H9 (cell line): ENCODE measurements at regions not wholly inside any gene's neighbourhood (a gene's known extent, or its start where the extent isn't known, plus 50 kb on each side); places are given as distances from the start of the nearest gene placed in this dataset.
A peak's percentile ranks its signal among the peaks of the same experiment; 100 is the strongest.

ENCODE experiments used
- DNase-seq: peaks from one replicate; pipeline ENCODE4 v3.0.0-alpha.2; 2017
- H2AFZ ChIP-seq: one replicate; pipeline ENCODE4 v1.6.1; 2013; ENCODE audit warnings: mild to moderate bottlenecking, low read length, control low read depth, moderate library complexity
- H2AK5ac ChIP-seq: 2 replicates; pipeline ENCODE4 v1.6.1; 2013; ENCODE audit warnings: low read length, control low read depth, mixed read lengths; ENCODE audit not compliant: insufficient read length
- H2BK120ac ChIP-seq: one replicate; pipeline ENCODE4 v1.6.1; 2013; ENCODE audit warnings: low read depth, mild to moderate bottlenecking, low read length, control low read depth, inconsistent platforms; ENCODE audit not compliant: poor library complexity, severe bottlenecking
- H2BK12ac ChIP-seq: 2 replicates; pipeline ENCODE4 v1.6.1; 2013; ENCODE audit warnings: low read length, control low read depth, mixed read lengths, low read depth; ENCODE audit not compliant: insufficient read length
- H2BK15ac ChIP-seq: 2 replicates; pipeline ENCODE4 v1.6.1; 2013; ENCODE audit warnings: low read depth, low read length, control low read depth
- H2BK20ac ChIP-seq: one replicate; pipeline ENCODE4 v1.6.1; 2013; ENCODE audit warnings: low read depth, mild to moderate bottlenecking, low read length, control low read depth, inconsistent platforms; ENCODE audit not compliant: poor library complexity, severe bottlenecking
- H2BK5ac ChIP-seq: 2 replicates; pipeline ENCODE4 v1.6.1; 2013; ENCODE audit warnings: low read length, control low read depth, mixed read lengths; ENCODE audit not compliant: insufficient read length
- H3K14ac ChIP-seq: 2 replicates; pipeline ENCODE4 v1.6.1; 2013; ENCODE audit warnings: low read length, control low read depth; ENCODE audit not compliant: insufficient read depth
- H3K18ac ChIP-seq: 2 replicates; pipeline ENCODE4 v1.6.1; 2013; ENCODE audit warnings: low read depth, mild to moderate bottlenecking, mixed read lengths, low read length, control low read depth; ENCODE audit not compliant: insufficient read length
- H3K23ac ChIP-seq: 2 replicates; pipeline ENCODE4 v1.6.1; 2013; ENCODE audit warnings: low read length, control low read depth, mixed read lengths, low read depth; ENCODE audit not compliant: insufficient read length
- H3K23me2 ChIP-seq: 2 replicates; pipeline ENCODE4 v1.6.1; 2013; ENCODE audit warnings: low read depth, mild to moderate bottlenecking, mixed read lengths, low read length, control low read depth; ENCODE audit not compliant: insufficient read length, poor library complexity, severe bottlenecking
- H3K27ac ChIP-seq: 2 replicates; pipeline ENCODE4 v1.5.1; 2013; ENCODE audit warnings: low read length, control low read depth, mixed read lengths, low read depth; ENCODE audit not compliant: insufficient read length
- H3K27me3 ChIP-seq: 2 replicates; pipeline ENCODE4 v1.6.1; 2013; ENCODE audit warnings: low read length, control low read depth, inconsistent platforms; ENCODE audit not compliant: insufficient read depth
- H3K4ac ChIP-seq: 2 replicates; pipeline ENCODE4 v1.6.1; 2013; ENCODE audit warnings: low read depth, mild to moderate bottlenecking, control low read depth, inconsistent platforms, low read length, moderate library complexity
- H3K4me1 ChIP-seq: 2 replicates; pipeline ENCODE4 v1.6.1; 2013; ENCODE audit warnings: low read length, control low read depth, inconsistent platforms; ENCODE audit not compliant: insufficient read depth
- H3K4me2 ChIP-seq: 2 replicates; pipeline ENCODE4 v1.6.1; 2013; ENCODE audit warnings: low read length, control low read depth, mixed read lengths; ENCODE audit not compliant: insufficient read length, insufficient read depth
- H3K56ac ChIP-seq: 2 replicates; pipeline ENCODE4 v1.6.1; 2013; ENCODE audit warnings: low read depth, mild to moderate bottlenecking, mixed read lengths, low read length, control low read depth; ENCODE audit not compliant: insufficient read length
- H3K79me1 ChIP-seq: 2 replicates; pipeline ENCODE4 v1.6.1; 2013; ENCODE audit warnings: low read depth, mild to moderate bottlenecking, moderate library complexity, low read length, control low read depth, inconsistent platforms; ENCODE audit not compliant: insufficient read depth, poor library complexity, severe bottlenecking
- H3K79me2 ChIP-seq: 2 replicates; pipeline ENCODE4 v1.6.1; 2013; ENCODE audit warnings: low read length, control low read depth, inconsistent platforms; ENCODE audit not compliant: insufficient read depth
- H3K9ac ChIP-seq: 2 replicates; pipeline ENCODE4 v1.6.1; 2013; ENCODE audit warnings: low read length, control low read depth, mixed read lengths; ENCODE audit not compliant: insufficient read length; ENCODE audit errors: extremely low read depth
- H3K9me3 ChIP-seq: one replicate; pipeline ENCODE4 v1.6.1; 2013; ENCODE audit warnings: low read depth, low read length, inconsistent platforms; ENCODE audit not compliant: control insufficient read depth
- H3T11ph ChIP-seq: one replicate; pipeline ENCODE4 v1.6.1; 2013; ENCODE audit warnings: mild to moderate bottlenecking, low read length, control low read depth, inconsistent platforms
- H4K20me1 ChIP-seq: one replicate; pipeline ENCODE4 v1.6.1; 2013; ENCODE audit not compliant: control insufficient read depth, insufficient read length, insufficient read depth
- H4K5ac ChIP-seq: 2 replicates; pipeline ENCODE4 v1.6.1; 2013; ENCODE audit warnings: low read depth, mild to moderate bottlenecking, mixed read lengths, low read length, control low read depth; ENCODE audit not compliant: insufficient read length
- H4K8ac ChIP-seq: replicated peaks from 2 replicates; pipeline ENCODE4 v1.6.1; 2013; ENCODE audit warnings: low read length, control low read depth, mixed read lengths, low read depth; ENCODE audit not compliant: insufficient read length
- H4K91ac ChIP-seq: 2 replicates; pipeline ENCODE4 v1.6.1; 2013; ENCODE audit warnings: low read depth, mild to moderate bottlenecking, moderate library complexity, mixed read lengths, low read length, control low read depth; ENCODE audit not compliant: insufficient read length
- H3K27ac Mint-ChIP-seq, 3 experiments: 2 replicates in 2 of 3; 3 replicates in 1 of 3; pipeline ENCODE4 v1.8.0; 2020 to 2021; ENCODE audit warnings: mixed read lengths in 3 of 3, mild to moderate bottlenecking in 1 of 3, moderate library complexity in 1 of 3
- H3K27me3 Mint-ChIP-seq: 2 replicates; pipeline ENCODE4 v1.8.0; 2021; ENCODE audit warnings: low read depth, mild to moderate bottlenecking, moderate library complexity, mixed read lengths
- H3K36me3 Mint-ChIP-seq, 3 experiments: 2 replicates in 2 of 3; 3 replicates in 1 of 3; pipeline ENCODE4 v1.8.0; 2020 to 2021; ENCODE audit warnings: low read depth in 3 of 3, mixed read lengths in 3 of 3; ENCODE audit not compliant: insufficient read depth in 1 of 3
- H3K4me1 Mint-ChIP-seq, 2 experiments: 2 replicates each; pipeline ENCODE4 v1.8.0; 2020; ENCODE audit warnings: mixed read lengths in 2 of 2
- H3K4me3 Mint-ChIP-seq, 2 experiments: 2 replicates in 1 of 2; 3 replicates in 1 of 2; pipeline ENCODE4 v1.8.0; 2020 to 2021; ENCODE audit warnings: mild to moderate bottlenecking in 2 of 2, mixed read lengths in 2 of 2, moderate library complexity in 1 of 2
- H3K9me3 Mint-ChIP-seq, 2 experiments: 2 replicates in 1 of 2; 3 replicates in 1 of 2; pipeline ENCODE4 v1.8.0; 2020; ENCODE audit warnings: mild to moderate bottlenecking in 2 of 2, mixed read lengths in 2 of 2, moderate library complexity in 1 of 2
- WGBS: extraction: QIAGEN DNeasy Blood & Tissue Kit; methylation state at CpG from one replicate; pipeline ENCODE4 v1.1.7; 2013; ENCODE audit warnings: missing lambda C conversion rate, low lambda C conversion rate, mixed read lengths; ENCODE audit not compliant: insufficient read length; ENCODE audit errors: extremely low coverage; 5-methylcytosine and 5-hydroxymethylcytosine counted together
- TF ChIP-seq, protein P1 (sequence below): fragments of 200-600 bp; sonication (generic); conservative IDR thresholded peaks from 3 replicates; pipeline ENCODE4 v1.8.0; 2021; ENCODE audit warnings: antibody characterized with exemption, mild to moderate bottlenecking

GRCh38 chr2:63699549-63699839 lies 110.7 kb downstream of the MDH1 start:
- H3K27ac ChIP-seq, result no peak overlapping the region
- Mint-ChIP-seq H3K36me3 (peaks cover 0 to 10% (median 0%) of the 10 kb centered on the region in 3 experiments; a peak in 6 of 7 replicates), H3K9me3 (peaks cover 5% of the 10 kb centered on the region in 2 experiments; a peak in 4 of 5 replicates), H3K27me3 (no peaks in the 10 kb centered on the region), H3K4me3 (no peak overlapping the region), H3K27ac (peak overlapping the region in 1 of 3 experiments; percentile 68; a peak in 2 of 7 replicates), H3K4me1 (peaks cover 23% of the 10 kb centered on the region in 2 experiments)
- no peaks in the 10 kb centered on the region for H3K79me1 ChIP-seq
- DNase-seq, result no peak
- H3K14ac ChIP-seq, result no peak overlapping the region
- H3K79me2 ChIP-seq, result no peaks in the 10 kb centered on the region
- no peak overlapping the region for H2BK12ac ChIP-seq
- WGBS, result no CpG with 5 or more reads among the region's 3 CpGs
- no peak overlapping the region for H2BK120ac ChIP-seq
- TF ChIP-seq, protein P1, sequence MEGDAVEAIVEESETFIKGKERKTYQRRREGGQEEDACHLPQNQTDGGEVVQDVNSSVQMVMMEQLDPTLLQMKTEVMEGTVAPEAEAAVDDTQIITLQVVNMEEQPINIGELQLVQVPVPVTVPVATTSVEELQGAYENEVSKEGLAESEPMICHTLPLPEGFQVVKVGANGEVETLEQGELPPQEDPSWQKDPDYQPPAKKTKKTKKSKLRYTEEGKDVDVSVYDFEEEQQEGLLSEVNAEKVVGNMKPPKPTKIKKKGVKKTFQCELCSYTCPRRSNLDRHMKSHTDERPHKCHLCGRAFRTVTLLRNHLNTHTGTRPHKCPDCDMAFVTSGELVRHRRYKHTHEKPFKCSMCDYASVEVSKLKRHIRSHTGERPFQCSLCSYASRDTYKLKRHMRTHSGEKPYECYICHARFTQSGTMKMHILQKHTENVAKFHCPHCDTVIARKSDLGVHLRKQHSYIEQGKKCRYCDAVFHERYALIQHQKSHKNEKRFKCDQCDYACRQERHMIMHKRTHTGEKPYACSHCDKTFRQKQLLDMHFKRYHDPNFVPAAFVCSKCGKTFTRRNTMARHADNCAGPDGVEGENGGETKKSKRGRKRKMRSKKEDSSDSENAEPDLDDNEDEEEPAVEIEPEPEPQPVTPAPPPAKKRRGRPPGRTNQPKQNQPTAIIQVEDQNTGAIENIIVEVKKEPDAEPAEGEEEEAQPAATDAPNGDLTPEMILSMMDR, result no peak
- H4K20me1 ChIP-seq, result no peaks in the 10 kb centered on the region
- H3K23ac ChIP-seq, result no peak overlapping the region
- H4K91ac ChIP-seq, result no peak overlapping the region
- H3K4me2 ChIP-seq, result no peak overlapping the region
- H3T11ph ChIP-seq, result no peak overlapping the region
- H3K9ac ChIP-seq, result no peak overlapping the region
- no peak overlapping the region for H2BK15ac ChIP-seq
- H3K4me1 ChIP-seq, result no peaks in the 10 kb centered on the region
- H3K18ac ChIP-seq, result no peak overlapping the region
- no peak overlapping the region for H2BK5ac ChIP-seq
- no peak overlapping the region for H2AK5ac ChIP-seq
- H3K23me2 ChIP-seq, result no peaks in the 10 kb centered on the region
- H4K5ac ChIP-seq, result no peak overlapping the region
- no peaks in the 10 kb centered on the region for H3K9me3 ChIP-seq
- H3K27me3 ChIP-seq, result no peaks in the 10 kb centered on the region
- H3K4ac ChIP-seq, result no peak overlapping the region
- no peak overlapping the region for H3K56ac ChIP-seq
- no peak overlapping the region for H2AFZ ChIP-seq
- H2BK20ac ChIP-seq, result no peak overlapping the region
- H4K8ac ChIP-seq, result no peak overlapping the region
